Keratinocyte (primary cell): ENCODE measurements at regions not wholly inside any gene's neighbourhood (a gene's known extent, or its start where the extent isn't known, plus 50 kb on each side); places are given as distances from the start of the nearest gene placed in this dataset.

ENCODE experiments used
- DNase-seq: peaks from one replicate; pipeline ENCODE4 v3.0.0-alpha.2; 2011; ENCODE audit warnings: low read depth, missing footprints, low spot score
- FAIRE-seq: peaks from 2 replicates; lab custom pipeline; 2011; peaks lifted over from hg19 to GRCh38; lab: Jason Lieb, UNC
- H2AFZ ChIP-seq: 2 replicates; pipeline ENCODE4 v1.6.0; 2012; ENCODE audit warnings: low read length, control low read depth, inconsistent platforms; ENCODE audit not compliant: control insufficient read depth
- H3K27ac ChIP-seq: 2 replicates; pipeline ENCODE4 v1.5.1; 2011; ENCODE audit warnings: low read length; ENCODE audit not compliant: control insufficient read depth, insufficient read depth
- H3K27me3 ChIP-seq: 3 replicates; pipeline ENCODE4 v1.6.0; 2011; ENCODE audit warnings: low read length; ENCODE audit not compliant: control insufficient read depth, insufficient read depth; ENCODE audit errors: extremely low read depth
- H3K36me3 ChIP-seq, 2 experiments: 2 replicates in 1 of 2; 3 replicates in 1 of 2; pipeline ENCODE4 v1.5.1; 2011; ENCODE audit warnings: low read length in 2 of 2, mild to moderate bottlenecking in 1 of 2; ENCODE audit not compliant: control insufficient read depth in 2 of 2, insufficient read depth in 2 of 2; ENCODE audit errors: extremely low read depth in 1 of 2
- H3K4me1 ChIP-seq: 3 replicates; pipeline ENCODE4 v1.5.1; 2011; ENCODE audit warnings: low read length; ENCODE audit not compliant: control insufficient read depth, insufficient read depth; ENCODE audit errors: extremely low read depth
- H3K4me2 ChIP-seq: 3 replicates; pipeline ENCODE4 v1.6.0; 2011; ENCODE audit warnings: low read depth, low read length; ENCODE audit not compliant: control insufficient read depth, insufficient read depth; ENCODE audit errors: extremely low read depth
- H3K4me3 ChIP-seq, 3 experiments: fragments of 200-600 bp in 1 of 3; sonication (generic) in 1 of 3; 2 replicates in 2 of 3; 3 replicates in 1 of 3; pipeline ENCODE4 v1.5.1; 2011 to 2016; ENCODE audit warnings: low read length in 3 of 3, mild to moderate bottlenecking in 3 of 3, control low read depth in 2 of 3, inconsistent platforms in 1 of 3, low read depth in 1 of 3, mixed read lengths in 1 of 3, mixed run types in 1 of 3, moderate library complexity in 1 of 3; ENCODE audit not compliant: control insufficient read depth in 2 of 3, insufficient read depth in 2 of 3; ENCODE audit errors: extremely low read depth in 1 of 3
- H3K79me2 ChIP-seq: 2 replicates; pipeline ENCODE4 v1.6.0; 2012; ENCODE audit warnings: low read length; ENCODE audit not compliant: control insufficient read depth, insufficient read depth
- H3K9ac ChIP-seq: 3 replicates; pipeline ENCODE4 v1.6.0; 2011; ENCODE audit warnings: low read length; ENCODE audit not compliant: control insufficient read depth, insufficient read depth; ENCODE audit errors: extremely low read depth
- H3K9me1 ChIP-seq: 3 replicates; pipeline ENCODE4 v1.6.0; 2011; ENCODE audit warnings: low read length; ENCODE audit not compliant: control insufficient read depth, insufficient read depth; ENCODE audit errors: extremely low read depth
- H3K9me3 ChIP-seq: 2 replicates; pipeline ENCODE4 v1.5.1; 2012; ENCODE audit warnings: low read depth, low read length; ENCODE audit not compliant: control insufficient read depth
- H4K20me1 ChIP-seq: 3 replicates; pipeline ENCODE4 v1.6.0; 2011; ENCODE audit warnings: low read length; ENCODE audit not compliant: control insufficient read depth, insufficient read depth; ENCODE audit errors: extremely low read depth
- CTCF ChIP-seq, 3 experiments: IDR thresholded peaks in 1 of 3; conservative IDR thresholded peaks in 1 of 3; optimal IDR thresholded peaks in 1 of 3; 2 replicates in 2 of 3; 3 replicates in 1 of 3; pipeline versions ENCODE3 to v1.5.1; 2011; ENCODE audit warnings: low read length in 3 of 3, mild to moderate bottlenecking in 3 of 3, moderate library complexity in 2 of 3, control low read depth in 1 of 3, inconsistent platforms in 1 of 3; ENCODE audit not compliant: insufficient read depth in 2 of 3; ENCODE audit errors: extremely low read depth in 1 of 3
- EZH2 ChIP-seq: IDR thresholded peaks from one replicate; pipeline ENCODE4 v1.6.1; 2012; ENCODE audit warnings: inconsistent platforms, mild to moderate bottlenecking, low read length, moderate library complexity
- dilution Hi-C: fragments of 300-500 bp; cut with MboI; formaldehyde crosslinking; loops from one replicate; pipeline ENCODE4 v1.7.0; 2020; ENCODE audit warnings: low sequenced_read_pairs; ENCODE audit not compliant: extremely low pct_ligation_motif_present

GRCh38 chr1:68704800-68705443 is 208.0 kb upstream of the DEPDC1 start:
- no peaks in the 10 kb centered on the region for H3K36me3 ChIP-seq
- H3K27ac ChIP-seq, result no peak overlapping the region
- no peak overlapping the region for H3K4me3 ChIP-seq
- dilution Hi-C loops, result no loop called here
- DNase-seq (no peak), FAIRE-seq (no peak)
- H3K4me1 ChIP-seq, result peaks cover 12% of the 10 kb centered on the region
- no peaks in the 10 kb centered on the region for H3K9me3 ChIP-seq
- H4K20me1 ChIP-seq, result no peaks in the 10 kb centered on the region
- H3K27me3 ChIP-seq, result no peaks in the 10 kb centered on the region
- H3K9ac ChIP-seq, result no peak overlapping the region
- H2AFZ ChIP-seq, result no peak overlapping the region
- H3K4me2 ChIP-seq, result no peak overlapping the region
- no peaks in the 10 kb centered on the region for H3K9me1 ChIP-seq
- H3K79me2 ChIP-seq, result no peaks in the 10 kb centered on the region
- no peak for TF ChIP-seq CTCF (optimal IDR thresholded peaks at IDR 0.05 in 1 of 3, IDR thresholded peaks at IDR 0.05 in 1 of 3, conservative IDR thresholded peaks at IDR 0.05 in 1 of 3; ENCODE audit: extremely low read depth in 1 of 3, insufficient read depth in 2 of 3, low read length in 3 of 3)
- no peak for TF ChIP-seq EZH2

- Histone ChIP-seq H3K27me3 (no peaks in the 10 kb centered on the region), H3K9me1 (no peaks in the 10 kb centered on the region), H3K36me3 (no peaks in the 10 kb centered on the region), H3K4me2 (no peak overlapping the region), H3K9ac (no peak overlapping the region), H2AFZ (no peak overlapping the region), H4K20me1 (no peaks in the 10 kb centered on the region), H3K79me2 (no peaks in the 10 kb centered on the region), H3K4me1 (peaks cover 12% of the 10 kb centered on the region), H3K4me3 (no peak overlapping the region), H3K9me3 (no peaks in the 10 kb centered on the region), H3K27ac (no peak overlapping the region)
- no peak for FAIRE-seq
- DNase-seq, result no peak
- no peak for TF ChIP-seq EZH2
- TF ChIP-seq CTCF (optimal IDR thresholded peaks at IDR 0.05 in 1 of 3, IDR thresholded peaks at IDR 0.05 in 1 of 3, conservative IDR thresholded peaks at IDR 0.05 in 1 of 3; ENCODE audit: extremely low read depth in 1 of 3, insufficient read depth in 2 of 3, low read length in 3 of 3), result no peak
- dilution Hi-C loops, result no loop called here
Measured at GRCh38 chr1:68705466-68705865, 208.6 kb upstream of the DEPDC1 start.
